Epithelial cell of prostate (primary cell): ENCODE measurements at regions not wholly inside any gene's neighbourhood (a gene's known extent, or its start where the extent isn't known, plus 50 kb on each side); places are given as distances from the start of the nearest gene placed in this dataset.

Experiments used
- DNase-seq: peaks from one replicate; pipeline ENCODE4 v3.0.0-alpha.2; 2011; ENCODE audit warnings: low read depth, low spot score
- H3K27ac ChIP-seq: fragments of 450-650 bp; 2 replicates; pipeline ENCODE4 v1.5.1; 2017; ENCODE audit warnings: mild to moderate bottlenecking

GRCh38 chr6:87870556-87870955 lies 168.5 kb upstream of the AKIRIN2 start:
- no peak for DNase-seq
- no peak overlapping the region for H3K27ac ChIP-seq

GRCh38 chr6:87869064-87869905 lies 167.3 kb upstream of the AKIRIN2 start:
- H3K27ac ChIP-seq, result no peak overlapping the region
- no peak for DNase-seq

GRCh38 chr6:87860902-87861301 lies 158.9 kb upstream of the AKIRIN2 start:
- no peak overlapping the region for H3K27ac ChIP-seq
- no peak for DNase-seq

GRCh38 chr6:87858440-87858839 lies 156.4 kb upstream of the AKIRIN2 start:
- DNase-seq, result no peak
- H3K27ac ChIP-seq, result no peak overlapping the region

GRCh38 chr6:87851674-87852299 lies 149.8 kb upstream of the AKIRIN2 start:
- no peak for DNase-seq

GRCh38 chr6:87848616-87849015 lies 146.6 kb upstream of the AKIRIN2 start:
- H3K27ac ChIP-seq, result no peak overlapping the region
- DNase-seq, result peak; percentile 14

More at GRCh38 chr6:87851674-87852299, 149.8 kb upstream of the AKIRIN2 start:
- no peak overlapping the region for H3K27ac ChIP-seq

- no peak overlapping the region for H3K27ac ChIP-seq
- no peak for DNase-seq
These were observed 145.8 kb upstream of the AKIRIN2 start for GRCh38 chr6:87847830-87848210.

GRCh38 chr6:87847135-87847829 lies 145.2 kb upstream of the AKIRIN2 start:
- DNase-seq, result no peak
- no peak overlapping the region for H3K27ac ChIP-seq

- no peak overlapping the region for H3K27ac ChIP-seq
- no peak for DNase-seq
These were observed 144.4 kb upstream of the AKIRIN2 start for GRCh38 chr6:87846434-87846833.

GRCh38 chr6:87840324-87840723 lies 138.3 kb upstream of the AKIRIN2 start:
- no peak overlapping the region for H3K27ac ChIP-seq
- no peak for DNase-seq

GRCh38 chr6:87837876-87838275 lies 135.8 kb upstream of the AKIRIN2 start:
- no peak for DNase-seq
- H3K27ac ChIP-seq, result no peak overlapping the region

GRCh38 chr6:87837444-87837843 lies 135.4 kb upstream of the AKIRIN2 start:
- no peak for DNase-seq

GRCh38 chr6:87832025-87832825 lies 130.2 kb upstream of the AKIRIN2 start:
- DNase-seq, result no peak

More at GRCh38 chr6:87837444-87837843, 135.4 kb upstream of the AKIRIN2 start:
- no peak overlapping the region for H3K27ac ChIP-seq

GRCh38 chr6:87830907-87831306 lies 128.9 kb upstream of the AKIRIN2 start:
- no peak overlapping the region for H3K27ac ChIP-seq
- no peak for DNase-seq

More at GRCh38 chr6:87832025-87832825, 130.2 kb upstream of the AKIRIN2 start:
- H3K27ac ChIP-seq, result no peak overlapping the region

- no peak for DNase-seq
- H3K27ac ChIP-seq, result no peak overlapping the region
These were observed 127.6 kb upstream of the AKIRIN2 start for GRCh38 chr6:87829622-87830121.

- no peak overlapping the region for H3K27ac ChIP-seq
- no peak for DNase-seq
These were observed 126.0 kb upstream of the AKIRIN2 start for GRCh38 chr6:87828044-87828443.

GRCh38 chr6:87827346-87827745 lies 125.3 kb upstream of the AKIRIN2 start:
- DNase-seq, result no peak

GRCh38 chr6:87826424-87826823 lies 124.4 kb upstream of the AKIRIN2 start:
- no peak for DNase-seq
- no peak overlapping the region for H3K27ac ChIP-seq

More at GRCh38 chr6:87827346-87827745, 125.3 kb upstream of the AKIRIN2 start:
- H3K27ac ChIP-seq, result no peak overlapping the region

- no peak overlapping the region for H3K27ac ChIP-seq
- DNase-seq, result no peak
These were observed 123.8 kb upstream of the AKIRIN2 start for GRCh38 chr6:87825821-87826221.

GRCh38 chr6:87824958-87825491 lies 123.0 kb upstream of the AKIRIN2 start:
- DNase-seq, result no peak
- H3K27ac ChIP-seq, result no peak overlapping the region
